ENCODE measurements at regions not wholly inside any gene's neighbourhood (a gene's known extent, or its start where the extent isn't known, plus 50 kb on each side); places are given as distances from the start of the nearest gene placed in this dataset.

DNA sequence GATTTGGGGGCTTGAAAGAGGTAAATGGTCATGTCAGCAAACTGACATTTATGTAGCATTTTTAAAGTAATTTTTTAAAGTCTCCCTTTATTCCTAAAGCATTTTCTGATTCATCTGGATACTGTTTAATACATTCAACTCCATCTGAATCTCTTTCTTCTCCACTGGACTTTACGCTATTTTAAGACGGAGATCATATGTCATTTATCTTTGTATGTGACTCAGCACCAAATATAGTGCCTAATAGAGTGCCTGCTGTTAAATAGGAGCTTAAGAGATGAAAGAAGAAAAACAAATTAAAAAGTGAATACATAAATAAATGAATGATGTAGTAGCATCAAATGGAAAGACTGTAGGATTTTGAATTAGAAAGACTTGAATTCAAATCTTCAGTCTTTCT lies 548.8 kb upstream of the SMC2 start (continued):
- TF ChIP-seq CHD7 (IDR thresholded peaks at IDR 0.05; ENCODE audit: insufficient replicate concordance, low read length) (no peak), FOSL1 (IDR thresholded peaks at IDR 0.05; ENCODE audit: insufficient read depth, low read depth, low read length) (no peak), SUZ12 (IDR thresholded peaks at IDR 0.05; ENCODE audit: low read length) (no peak), CBX5 (IDR thresholded peaks at IDR 0.05; ENCODE audit: low read depth, low read length) (no peak)
